ENCODE measurements at regions not wholly inside any gene's neighbourhood (a gene's known extent, or its start where the extent isn't known, plus 50 kb on each side); places are given as distances from the start of the nearest gene placed in this dataset.

- H4K20me1 ChIP-seq (ENCODE audit: control insufficient read depth, insufficient read depth, low read depth, low read length), result no peaks in the 10 kb centered on the region
- H3K4me3 ChIP-seq (ENCODE audit: low read length), result no peak overlapping the region
- no peaks in the 10 kb centered on the region for H3F3A ChIP-seq (ENCODE audit: control insufficient read depth, insufficient read depth)
- H3K4me2 ChIP-seq (ENCODE audit: low read length), result no peak overlapping the region
- peaks cover 5% of the 10 kb centered on the region; the same call in 1 of the 2 replicates for H3K4me1 ChIP-seq (ENCODE audit: control insufficient read depth, low read length)
- no peaks in the 10 kb centered on the region for H3K9me3 ChIP-seq (ENCODE audit: control insufficient read depth, insufficient read depth, low read length)
- H3K36me3 ChIP-seq (ENCODE audit: control insufficient read depth, low read length), result no peaks in the 10 kb centered on the region
- no peak for TF ChIP-seq EZH2phosphoT487 (IDR thresholded peaks at IDR 0.05; ENCODE audit: borderline replicate concordance, low read length)
- TF ChIP-seq CTCF (IDR thresholded peaks at IDR 0.05; ENCODE audit: low read depth, low read length, poor library complexity, severe bottlenecking), result no peak
- no peaks in the 10 kb centered on the region for H3K79me2 ChIP-seq (ENCODE audit: control insufficient read depth, low read length)
- no peaks in the 10 kb centered on the region for H3K9me2 ChIP-seq (replicated peaks; ENCODE audit: control insufficient read depth, low read length)
- H3K27ac ChIP-seq (ENCODE audit: low read depth, low read length), result no peak overlapping the region
- H3K27me3 ChIP-seq (ENCODE audit: control insufficient read depth, low read length), result no peaks in the 10 kb centered on the region
These were observed 71.4 kb upstream of the ARL4D start for GRCh38 chr17:43327421-43327820.

- H3K4me3 ChIP-seq (ENCODE audit: low read length), result no peak overlapping the region
- peaks cover 5% of the 10 kb centered on the region; the same call in 1 of the 2 replicates for H3K4me1 ChIP-seq (ENCODE audit: control insufficient read depth, low read length)
- H3K4me2 ChIP-seq (ENCODE audit: low read length), result no peak overlapping the region
- no peaks in the 10 kb centered on the region for H3K36me3 ChIP-seq (ENCODE audit: control insufficient read depth, low read length)
- no peaks in the 10 kb centered on the region for H3K9me2 ChIP-seq (replicated peaks; ENCODE audit: control insufficient read depth, low read length)
- no peaks in the 10 kb centered on the region for H3K79me2 ChIP-seq (ENCODE audit: control insufficient read depth, low read length)
- H4K20me1 ChIP-seq (ENCODE audit: control insufficient read depth, insufficient read depth, low read depth, low read length), result no peaks in the 10 kb centered on the region
- H3K27ac ChIP-seq (ENCODE audit: low read depth, low read length), result no peak overlapping the region
- H3K27me3 ChIP-seq (ENCODE audit: control insufficient read depth, low read length), result no peaks in the 10 kb centered on the region
- no peaks in the 10 kb centered on the region for H3F3A ChIP-seq (ENCODE audit: control insufficient read depth, insufficient read depth)
- H3K9me3 ChIP-seq (ENCODE audit: control insufficient read depth, insufficient read depth, low read length), result no peaks in the 10 kb centered on the region
- TF ChIP-seq CTCF (IDR thresholded peaks at IDR 0.05; ENCODE audit: low read depth, low read length, poor library complexity, severe bottlenecking) (no peak), EZH2phosphoT487 (IDR thresholded peaks at IDR 0.05; ENCODE audit: borderline replicate concordance, low read length) (no peak)
These were observed 72.1 kb upstream of the ARL4D start for GRCh38 chr17:43326490-43327275.

- Histone ChIP-seq H3K9me3 (ENCODE audit: control insufficient read depth, insufficient read depth, low read length) (peaks cover 6% of the 10 kb centered on the region), H3K79me2 (ENCODE audit: control insufficient read depth, low read length) (no peaks in the 10 kb centered on the region), H3K27me3 (ENCODE audit: control insufficient read depth, low read length) (no peaks in the 10 kb centered on the region), H3K4me1 (ENCODE audit: control insufficient read depth, low read length) (peaks cover 5% of the 10 kb centered on the region; the same call in 1 of the 2 replicates), H3K36me3 (ENCODE audit: control insufficient read depth, low read length) (no peaks in the 10 kb centered on the region; the same call in 1 of the 2 replicates), H3K27ac (ENCODE audit: low read depth, low read length) (no peak overlapping the region), H4K20me1 (ENCODE audit: control insufficient read depth, insufficient read depth, low read depth, low read length) (no peaks in the 10 kb centered on the region), H3K4me3 (ENCODE audit: low read length) (no peak overlapping the region), H3F3A (ENCODE audit: control insufficient read depth, insufficient read depth) (no peaks in the 10 kb centered on the region), H3K9me2 (replicated peaks; ENCODE audit: control insufficient read depth, low read length) (no peaks in the 10 kb centered on the region), H3K4me2 (ENCODE audit: low read length) (no peak overlapping the region)
- TF ChIP-seq EZH2phosphoT487 (IDR thresholded peaks at IDR 0.05; ENCODE audit: borderline replicate concordance, low read length) (no peak), CTCF (IDR thresholded peaks at IDR 0.05; ENCODE audit: low read depth, low read length, poor library complexity, severe bottlenecking) (no peak)
These were observed 74.4 kb upstream of the ARL4D start for GRCh38 chr17:43324205-43324893.
